SK-N-SH treated with all-trans-retinoic acid at 6 μM for 48 hours (cell line): ENCODE measurements at regions not wholly inside any gene's neighbourhood (a gene's known extent, or its start where the extent isn't known, plus 50 kb on each side); places are given as distances from the start of the nearest gene placed in this dataset.
"Not testable (repeated sequence)": the region's sequence is repeated elsewhere in the genome, so short reads cannot be mapped to it uniquely, and the experiment has no call there.

ENCODE experiments used
- ATAC-seq: fragments of 200-7000 bp; cut with Tn5 transposase; 3 replicates; pipeline ENCODE4 v1.9.1; 2020; ENCODE audit warnings: mild to moderate bottlenecking, moderate library complexity
- CSDC2 ChIP-seq: fragments of 250-450 bp; sonication (Bioruptor Pico); IDR thresholded peaks from 2 replicates; pipeline ENCODE4 v1.5.0; 2020; ENCODE audit warnings: mild to moderate bottlenecking, moderate library complexity
- GLIS3 ChIP-seq: fragments of 250-450 bp; sonication (Bioruptor Pico); IDR thresholded peaks from 2 replicates; pipeline ENCODE4 v1.5.0; 2020; ENCODE audit warnings: mild to moderate bottlenecking, moderate library complexity
- ISL1 ChIP-seq: fragments of 250-450 bp; sonication (Bioruptor Pico); IDR thresholded peaks from 2 replicates; pipeline ENCODE4 v2.1.2; 2022; ENCODE audit warnings: mild to moderate bottlenecking, moderate library complexity
- PATZ1 ChIP-seq: fragments of 250-450 bp; sonication (Bioruptor Pico); IDR thresholded peaks from 2 replicates; pipeline ENCODE4 v1.8.0; 2020; ENCODE audit warnings: mild to moderate bottlenecking, moderate library complexity, borderline replicate concordance
- POU6F1 ChIP-seq: fragments of 250-450 bp; sonication (Bioruptor Pico); IDR thresholded peaks from 2 replicates; pipeline ENCODE4 v1.8.0; 2021; ENCODE audit warnings: low read depth, mild to moderate bottlenecking, moderate library complexity, borderline replicate concordance
- RARB ChIP-seq: fragments of 250-450 bp; sonication (Bioruptor Pico); IDR thresholded peaks from 2 replicates; pipeline ENCODE4 v1.8.0; 2021; ENCODE audit warnings: mild to moderate bottlenecking, moderate library complexity
- SNAI2 ChIP-seq: fragments of 250-450 bp; sonication (Bioruptor Pico); IDR thresholded peaks from 2 replicates; pipeline ENCODE4 v1.5.0; 2020; ENCODE audit warnings: mild to moderate bottlenecking, moderate library complexity
- TCF4 ChIP-seq: fragments of 250-450 bp; sonication (Bioruptor Pico); IDR thresholded peaks from 2 replicates; pipeline ENCODE4 v1.8.0; 2021; ENCODE audit warnings: mild to moderate bottlenecking, moderate library complexity, borderline replicate concordance
- TOX ChIP-seq: fragments of 250-450 bp; sonication (Bioruptor Pico); IDR thresholded peaks from 2 replicates; pipeline ENCODE4 v1.8.0; 2021; ENCODE audit warnings: mild to moderate bottlenecking, moderate library complexity, borderline replicate concordance
- ZNF70 ChIP-seq: fragments of 450-650 bp; formaldehyde crosslinking; IDR thresholded peaks from 2 replicates; pipeline ENCODE4 v1.5.0; 2020; ENCODE audit warnings: mild to moderate bottlenecking, moderate library complexity
- ZNF8 ChIP-seq: fragments of 450-650 bp; formaldehyde crosslinking; IDR thresholded peaks from 2 replicates; pipeline ENCODE4 v1.5.0; 2020; ENCODE audit warnings: mild to moderate bottlenecking, moderate library complexity

GRCh38 chr5:32165-32564 lies 59.8 kb upstream of the PLEKHG4B start:
- TF ChIP-seq GLIS3 (CRISPR knock-in tag) (no peak), TOX (CRISPR knock-in tag) (no peak), SNAI2 (no peak), ISL1 (CRISPR knock-in tag) (no peak)
- ATAC-seq = no peak

GRCh38 chr5:35521-35920 lies 56.4 kb upstream of the PLEKHG4B start:
- ATAC-seq = not testable (repeated sequence)

GRCh38 chr5:37207-37606 lies 54.8 kb upstream of the PLEKHG4B start:
- ATAC-seq = peak; percentile 20; the same call in 1 of the 3 replicates

GRCh38 chr5:39979-40583 lies 51.9 kb upstream of the PLEKHG4B start:
- no peak for ATAC-seq
- TF ChIP-seq POU6F1 (CRISPR knock-in tag) = no peak
- no peak for TF ChIP-seq TCF4 (CRISPR knock-in tag)
- TF ChIP-seq RARB (CRISPR knock-in tag) = no peak
- TF ChIP-seq ZNF70 (CRISPR knock-in tag) = no peak
- TF ChIP-seq PATZ1 (CRISPR knock-in tag) = no peak
- TF ChIP-seq ZNF8 (CRISPR knock-in tag) = no peak
- no peak for TF ChIP-seq CSDC2 (CRISPR knock-in tag)
- TF ChIP-seq, all 23 proteins: peak for 0
